Naive thymus-derived CD4-positive, alpha-beta T cell (primary cell): ENCODE measurements at regions not wholly inside any gene's neighbourhood (a gene's known extent, or its start where the extent isn't known, plus 50 kb on each side); places are given as distances from the start of the nearest gene placed in this dataset.

Experiments
- ATAC-seq: fragments of 150-1000 bp; cut with Tn5 transposase; 2 replicates; pipeline ENCODE4 v1.10.0; 2021; ENCODE audit warnings: mild to moderate bottlenecking, moderate library complexity
- CTCF ChIA-PET: fragments of 350-600 bp; sonication (Branson Sonifier 250); formaldehyde crosslinking; loops from one replicate; lab custom pipeline; 2021; ENCODE audit warnings: antibody characterized with exemption; lab: Charles Lee
- POLR2A ChIA-PET: fragments of 350-600 bp; sonication (Branson Sonifier 250); formaldehyde crosslinking; loops from one replicate; lab custom pipeline; 2021; ENCODE audit warnings: antibody characterized with exemption, inconsistent platforms; lab: Charles Lee
- DNase-seq, 9 donors: peaks; one replicate each; pipeline versions ENCODE4 v3.0.0 to v3.0.0-alpha.2; 2020 to 2022; ENCODE audit warnings: mixed read lengths in 1 of 9
- H3K27ac ChIP-seq: one replicate; pipeline ENCODE4 v1.7.0; 2013; ENCODE audit warnings: mild to moderate bottlenecking, low read depth, low read length, moderate library complexity
- H3K27me3 ChIP-seq, 2 donors: one replicate each; pipeline ENCODE4 v1.7.0; 2013; ENCODE audit warnings: low read length in 2 of 2, mild to moderate bottlenecking in 2 of 2, moderate library complexity in 2 of 2; ENCODE audit not compliant: control insufficient read depth in 2 of 2, insufficient read depth in 2 of 2
- H3K36me3 ChIP-seq, 3 experiments: 1 replicate in 2 of 3; 2 replicates in 1 of 3; pipeline ENCODE4 v1.7.0; 2013; ENCODE audit warnings: low read length in 3 of 3, mild to moderate bottlenecking in 3 of 3, moderate library complexity in 1 of 3; ENCODE audit not compliant: insufficient read depth in 3 of 3, control insufficient read depth in 2 of 3
- H3K4me1 ChIP-seq, 2 donors: one replicate each; pipeline ENCODE4 v1.7.0; 2013; ENCODE audit warnings: low read length in 2 of 2, mild to moderate bottlenecking in 2 of 2, moderate library complexity in 1 of 2; ENCODE audit not compliant: control insufficient read depth in 2 of 2, insufficient read depth in 2 of 2
- H3K4me3 ChIP-seq: 2 replicates; pipeline ENCODE4 v1.7.0; 2013; ENCODE audit warnings: mild to moderate bottlenecking, low read length
- H3K9me3 ChIP-seq, 3 experiments: 1 replicate in 2 of 3; 2 replicates in 1 of 3; pipeline ENCODE4 v1.7.0; 2013; ENCODE audit warnings: low read length in 3 of 3; ENCODE audit not compliant: control insufficient read depth in 2 of 3
- H3K27ac Mint-ChIP-seq, 9 donors: one replicate each; pipeline ENCODE4 v1.8.0; 2020 to 2022; ENCODE audit warnings: mixed read lengths in 9 of 9, mild to moderate bottlenecking in 8 of 9, moderate library complexity in 5 of 9, inconsistent platforms in 2 of 9
- H3K27me3 Mint-ChIP-seq, 5 donors: one replicate each; pipeline ENCODE4 v1.8.0; 2021 to 2022; ENCODE audit warnings: mixed read lengths in 5 of 5, mild to moderate bottlenecking in 1 of 5
- H3K36me3 Mint-ChIP-seq, 5 donors: one replicate each; pipeline ENCODE4 v1.8.0; 2020 to 2022; ENCODE audit warnings: mixed read lengths in 5 of 5, mild to moderate bottlenecking in 3 of 5, inconsistent platforms in 1 of 5
- H3K4me1 Mint-ChIP-seq, 7 donors: one replicate each; pipeline ENCODE4 v1.8.0; 2020 to 2022; ENCODE audit warnings: mixed read lengths in 7 of 7, mild to moderate bottlenecking in 3 of 7, inconsistent platforms in 1 of 7
- H3K4me3 Mint-ChIP-seq, 10 donors: one replicate each; pipeline ENCODE4 v1.8.0; 2020 to 2022; ENCODE audit warnings: mild to moderate bottlenecking in 10 of 10, mixed read lengths in 10 of 10, moderate library complexity in 6 of 10, inconsistent platforms in 2 of 10
- H3K9me3 Mint-ChIP-seq, 11 donors: one replicate each; pipeline ENCODE4 v1.8.0; 2020 to 2022; ENCODE audit warnings: mixed read lengths in 11 of 11, mild to moderate bottlenecking in 4 of 11, inconsistent platforms in 1 of 11, moderate library complexity in 1 of 11
- intact Hi-C, 2 donors: fragments of 100-400 bp; cut with micrococcal nuclease; formaldehyde crosslinking; loops; one replicate each; pipeline ENCODE4 v1.15.1; 2023

DNA sequence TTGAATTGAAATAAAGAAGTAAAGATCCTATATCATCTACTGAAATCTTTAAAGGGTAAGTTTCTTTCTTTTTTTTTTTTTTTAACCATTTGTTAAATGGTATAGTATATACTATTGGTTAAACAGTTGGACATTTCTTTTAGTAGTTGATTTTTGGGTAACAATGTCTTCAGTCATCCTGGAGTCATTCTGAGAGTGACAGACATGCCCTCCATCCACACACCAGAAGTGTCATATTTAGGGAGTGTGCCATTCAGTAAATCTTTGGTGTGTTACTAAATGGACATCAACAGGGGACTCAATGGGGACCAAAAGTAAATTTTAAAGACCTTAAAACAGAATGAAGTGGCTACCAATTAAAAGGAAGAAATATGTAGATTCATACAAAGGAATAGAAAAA lies 50.8 kb upstream of the SLC39A10 start:
- DNase-seq = no peak
- no peak overlapping the region for H3K4me3 Mint-ChIP-seq
- no peaks in the 10 kb centered on the region for H3K27me3 ChIP-seq
- H3K27ac Mint-ChIP-seq = peak overlapping the region in 3 of 9 donors; percentile 1 to 67 (median 54)
- H3K27me3 Mint-ChIP-seq = no peaks in the 10 kb centered on the region
- ATAC-seq = no peak
- H3K36me3 Mint-ChIP-seq = peaks cover 0 to 26% (median 0%) of the 10 kb centered on the region in 5 donors
- H3K4me1 Mint-ChIP-seq = peaks cover 5 to 28% (median 12%) of the 10 kb centered on the region in 7 donors
- H3K36me3 ChIP-seq = no peaks in the 10 kb centered on the region
- H3K4me3 ChIP-seq = no peak overlapping the region
- intact Hi-C loops = no loop called here
- CTCF ChIA-PET = interaction anchor here (0.6 kb wide), 1 partner anchor 58 kb away, joined by 3 read pairs; no protein-coding TSS in a partner anchor
- H3K9me3 ChIP-seq = no peaks in the 10 kb centered on the region
- POLR2A ChIA-PET = interaction anchor here (0.8 kb wide), 1 partner anchor 19 kb away, joined by 7 read pairs; no protein-coding TSS in a partner anchor
- no peak overlapping the region for H3K27ac ChIP-seq
- H3K9me3 Mint-ChIP-seq = peaks cover 0 to 4% (median 0%) of the 10 kb centered on the region in 11 donors
- no peaks in the 10 kb centered on the region for H3K4me1 ChIP-seq

DNA sequence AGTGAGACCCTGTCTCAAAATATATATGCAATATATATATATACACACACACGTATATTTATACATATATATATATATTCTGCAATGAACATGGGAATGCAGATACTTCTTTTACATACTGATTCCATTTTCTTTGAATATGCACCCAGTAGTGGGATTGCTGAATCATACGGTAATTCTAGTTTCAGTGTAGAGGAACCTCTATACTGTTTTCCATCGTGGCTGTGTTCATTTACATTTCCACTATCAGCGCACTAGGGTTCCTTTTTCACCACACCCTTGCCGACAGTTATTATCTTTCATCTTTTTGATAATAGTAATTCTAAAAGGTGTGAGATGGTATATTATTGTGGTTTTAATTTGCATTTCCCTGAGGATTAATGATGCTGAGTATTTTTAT lies 52.3 kb upstream of the SLC39A10 start:
- no peaks in the 10 kb centered on the region for H3K9me3 ChIP-seq
- no peak overlapping the region for H3K4me3 ChIP-seq
- intact Hi-C loops = no loop called here
- no peak overlapping the region for H3K4me3 Mint-ChIP-seq
- H3K4me1 ChIP-seq = no peaks in the 10 kb centered on the region
- DNase-seq (no peak), ATAC-seq (no peak)
- H3K27me3 ChIP-seq = no peaks in the 10 kb centered on the region
- H3K36me3 ChIP-seq = no peaks in the 10 kb centered on the region
- peak overlapping the region in 1 of 9 donors; percentile 1 for H3K27ac Mint-ChIP-seq
- H3K27me3 Mint-ChIP-seq = no peaks in the 10 kb centered on the region
- POLR2A ChIA-PET = no interaction called here
- CTCF ChIA-PET = no interaction called here
- H3K4me1 Mint-ChIP-seq = peaks cover 6 to 25% (median 13%) of the 10 kb centered on the region in 7 donors
- peaks cover 0 to 4% (median 0%) of the 10 kb centered on the region in 11 donors for H3K9me3 Mint-ChIP-seq
- H3K36me3 Mint-ChIP-seq = peaks cover 0 to 22% (median 0%) of the 10 kb centered on the region in 5 donors
- no peak overlapping the region for H3K27ac ChIP-seq

DNA sequence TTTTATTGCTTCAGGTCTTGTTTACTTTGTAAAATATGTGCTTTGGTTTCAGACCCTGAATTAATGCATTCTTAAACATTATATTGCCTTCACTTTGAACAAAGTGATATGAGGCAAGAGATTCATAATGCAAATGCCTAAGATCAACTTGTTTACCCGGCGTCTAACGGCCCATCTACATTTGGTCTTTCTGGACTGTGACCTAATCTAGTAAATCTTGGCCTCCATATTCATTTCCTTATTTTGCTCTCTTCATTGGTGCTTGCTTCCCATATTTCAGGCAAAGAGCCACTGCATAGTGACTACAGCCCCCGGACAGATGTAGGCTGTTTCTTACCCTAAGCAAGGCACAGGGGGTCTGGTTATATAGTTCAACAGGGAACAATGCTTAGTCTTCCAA lies 53.0 kb upstream of the SLC39A10 start:
- Mint-ChIP-seq H3K4me1 (peaks cover 6 to 23% (median 13%) of the 10 kb centered on the region in 7 donors), H3K27me3 (no peaks in the 10 kb centered on the region), H3K9me3 (peaks cover 0 to 4% (median 0%) of the 10 kb centered on the region in 11 donors), H3K27ac (peak overlapping the region in 1 of 9 donors; percentile 20), H3K4me3 (no peak overlapping the region), H3K36me3 (peaks cover 0 to 20% (median 0%) of the 10 kb centered on the region in 5 donors)
- H3K4me1 ChIP-seq = no peaks in the 10 kb centered on the region
- no peak for ATAC-seq
- no peaks in the 10 kb centered on the region for H3K9me3 ChIP-seq
- intact Hi-C loops = no loop called here
- ChIA-PET POLR2A (no interaction called here), CTCF (no interaction called here)
- H3K27ac ChIP-seq = no peak overlapping the region
- H3K36me3 ChIP-seq = no peaks in the 10 kb centered on the region
- no peaks in the 10 kb centered on the region for H3K27me3 ChIP-seq
- DNase-seq = no peak
- H3K4me3 ChIP-seq = no peak overlapping the region

GRCh38 chr2:195603408-195603807 lies 53.6 kb upstream of the SLC39A10 start:
- H3K27me3 ChIP-seq = no peaks in the 10 kb centered on the region
- intact Hi-C loops = no loop called here
- CTCF ChIA-PET = no interaction called here

DNA sequence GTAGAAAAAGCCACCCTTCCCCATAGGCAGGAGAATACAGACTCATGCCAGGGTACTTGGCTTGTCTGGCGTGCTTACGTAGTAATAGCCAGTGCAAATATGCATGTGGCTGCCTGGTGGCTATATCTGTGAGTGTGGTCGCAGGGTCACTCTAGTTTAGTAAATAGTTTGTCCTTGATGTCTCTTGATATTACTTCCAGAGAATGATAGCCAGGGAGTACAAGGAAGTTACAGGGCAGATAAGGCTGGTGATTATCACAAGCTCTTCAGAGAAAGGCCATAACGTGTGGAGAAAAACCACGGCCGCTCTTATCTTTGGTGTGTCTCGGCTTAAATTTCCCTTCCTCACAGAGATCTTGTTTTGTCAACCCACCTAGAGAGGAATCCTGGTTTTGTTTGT lies 54.3 kb upstream of the SLC39A10 start:
- POLR2A ChIA-PET = interaction anchor here (1.0 kb wide), 1 partner anchor 73 kb away, joined by 3 read pairs; no protein-coding TSS in a partner anchor
- Histone ChIP-seq H3K9me3 (no peaks in the 10 kb centered on the region), H3K4me1 (no peaks in the 10 kb centered on the region), H3K27ac (no peak overlapping the region), H3K36me3 (no peaks in the 10 kb centered on the region), H3K27me3 (no peaks in the 10 kb centered on the region), H3K4me3 (no peak overlapping the region)
- peaks cover 7 to 23% (median 13%) of the 10 kb centered on the region in 7 donors for H3K4me1 Mint-ChIP-seq
- DNase-seq (no peak), ATAC-seq (peak; percentile 72)
- H3K27me3 Mint-ChIP-seq = no peaks in the 10 kb centered on the region
- CTCF ChIA-PET = no interaction called here
- no peak overlapping the region for H3K4me3 Mint-ChIP-seq
- peak overlapping the region in 1 of 9 donors; percentile 3 for H3K27ac Mint-ChIP-seq
- intact Hi-C loops = no loop called here
- peaks cover 0 to 17% (median 0%) of the 10 kb centered on the region in 5 donors for H3K36me3 Mint-ChIP-seq
- peaks cover 0 to 7% (median 0%) of the 10 kb centered on the region in 11 donors for H3K9me3 Mint-ChIP-seq

More at GRCh38 chr2:195603408-195603807, 53.6 kb upstream of the SLC39A10 start:
- POLR2A ChIA-PET = interaction anchor here (1.0 kb wide), 1 partner anchor 74 kb away, joined by 3 read pairs; no protein-coding TSS in a partner anchor
- Histone ChIP-seq H3K4me3 (no peak overlapping the region), H3K4me1 (no peaks in the 10 kb centered on the region), H3K27ac (no peak overlapping the region), H3K9me3 (no peaks in the 10 kb centered on the region), H3K36me3 (no peaks in the 10 kb centered on the region)
- H3K9me3 Mint-ChIP-seq = peaks cover 0 to 7% (median 0%) of the 10 kb centered on the region in 11 donors
- H3K36me3 Mint-ChIP-seq = peaks cover 0 to 17% (median 0%) of the 10 kb centered on the region in 5 donors
- ATAC-seq = no peak
- no peaks in the 10 kb centered on the region for H3K27me3 Mint-ChIP-seq
- DNase-seq = no peak
- no peak overlapping the region for H3K27ac Mint-ChIP-seq
- H3K4me3 Mint-ChIP-seq = no peak overlapping the region
- H3K4me1 Mint-ChIP-seq = peaks cover 7 to 23% (median 13%) of the 10 kb centered on the region in 7 donors

DNA sequence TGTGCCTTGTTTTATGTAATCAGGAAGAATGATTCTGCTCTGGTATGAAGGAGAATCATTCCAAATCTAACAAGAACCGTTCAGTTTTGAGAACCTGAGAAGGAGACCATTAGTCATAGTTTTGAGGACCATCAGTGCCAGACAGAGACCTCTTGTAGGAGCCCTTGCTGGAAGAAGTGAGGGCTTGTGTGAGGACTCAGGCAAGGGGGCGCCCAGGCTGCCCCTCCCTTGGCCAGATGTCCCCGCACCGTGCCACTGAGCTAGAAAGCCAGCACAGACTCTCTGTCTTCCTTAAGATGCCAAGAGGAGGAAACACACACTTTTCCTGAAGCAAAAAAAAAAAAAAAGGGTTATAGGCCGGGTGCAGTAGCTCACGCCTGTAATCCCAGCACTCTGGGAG lies 55.7 kb upstream of the SLC39A10 start:
- no peak for ATAC-seq
- Mint-ChIP-seq H3K27ac (peak overlapping the region in 6 of 9 donors; percentile 7 to 30 (median 20)), H3K4me1 (peaks cover 7 to 20% (median 13%) of the 10 kb centered on the region in 7 donors), H3K36me3 (peaks cover 0 to 16% (median 0%) of the 10 kb centered on the region in 5 donors), H3K9me3 (peaks cover 0 to 7% (median 0%) of the 10 kb centered on the region in 11 donors), H3K4me3 (no peak overlapping the region), H3K27me3 (no peaks in the 10 kb centered on the region)
- Histone ChIP-seq H3K4me1 (no peaks in the 10 kb centered on the region), H3K36me3 (no peaks in the 10 kb centered on the region), H3K4me3 (no peak overlapping the region), H3K27me3 (no peaks in the 10 kb centered on the region), H3K27ac (no peak overlapping the region), H3K9me3 (no peaks in the 10 kb centered on the region)
- no peak for DNase-seq
- POLR2A ChIA-PET = interaction anchor here (0.6 kb wide), 1 partner anchor 12 kb away, joined by 3 read pairs; no protein-coding TSS in a partner anchor
- intact Hi-C loops = no loop called here
- CTCF ChIA-PET = interaction anchor here (1.1 kb wide), 1 partner anchor 12 kb away, joined by 3 read pairs; no protein-coding TSS in a partner anchor
